Osteocyte (in vitro differentiated cells): ENCODE measurements at regions not wholly inside any gene's neighbourhood (a gene's known extent, or its start where the extent isn't known, plus 50 kb on each side); places are given as distances from the start of the nearest gene placed in this dataset.

Experiments used
- DNase-seq: peaks from one replicate; pipeline ENCODE4 v3.0.0; 2021; ENCODE audit warnings: mixed read lengths; ENCODE audit not compliant: unreplicated experiment; ENCODE audit errors: extremely low spot score
- H3K27ac Mint-ChIP-seq: one replicate; pipeline ENCODE4 v1.8.0; 2021; ENCODE audit warnings: mild to moderate bottlenecking, mixed read lengths; ENCODE audit not compliant: unreplicated experiment
- H3K27me3 Mint-ChIP-seq: one replicate; pipeline ENCODE4 v1.8.0; 2021; ENCODE audit warnings: mixed read lengths; ENCODE audit not compliant: unreplicated experiment
- H3K36me3 Mint-ChIP-seq: one replicate; pipeline ENCODE4 v1.8.0; 2021; ENCODE audit warnings: mixed read lengths; ENCODE audit not compliant: unreplicated experiment
- H3K4me1 Mint-ChIP-seq: one replicate; pipeline ENCODE4 v1.8.0; 2021; ENCODE audit warnings: mixed read lengths; ENCODE audit not compliant: unreplicated experiment
- H3K4me3 Mint-ChIP-seq: one replicate; pipeline ENCODE4 v1.8.0; 2021; ENCODE audit warnings: mild to moderate bottlenecking, moderate library complexity, mixed read lengths; ENCODE audit not compliant: unreplicated experiment
- H3K9me3 Mint-ChIP-seq: one replicate; pipeline ENCODE4 v1.8.0; 2021; ENCODE audit warnings: mixed read lengths; ENCODE audit not compliant: unreplicated experiment
- TF ChIP-seq, protein P1 (sequence below): fragments of 200-600 bp; sonication (generic); IDR thresholded peaks from 2 replicates; pipeline ENCODE4 v1.5.0; 2021; ENCODE audit warnings: antibody characterized with exemption, mild to moderate bottlenecking, moderate library complexity

DNA sequence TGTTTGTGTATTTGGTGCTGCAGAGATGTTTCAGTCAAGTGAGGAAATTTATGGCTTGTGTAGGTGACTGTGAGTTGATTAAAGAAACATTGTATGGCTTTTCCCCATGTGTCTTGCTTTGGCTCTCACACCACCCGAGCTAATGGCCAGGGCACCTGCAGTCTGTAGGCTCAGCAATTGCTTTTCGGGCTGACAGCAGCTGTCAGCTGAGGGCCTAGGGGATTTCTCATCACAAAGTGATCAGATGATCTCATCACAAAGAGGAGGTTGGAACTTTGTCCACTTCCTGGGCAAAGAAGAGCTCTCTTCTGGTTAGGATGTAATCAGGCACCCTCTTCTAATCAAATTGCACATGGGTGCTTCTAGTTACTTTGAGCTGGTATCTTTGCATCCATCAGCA is 632.2 kb downstream of the SLC4A3 start:
- no peaks in the 10 kb centered on the region for H3K27me3 Mint-ChIP-seq
- TF ChIP-seq, protein P1, sequence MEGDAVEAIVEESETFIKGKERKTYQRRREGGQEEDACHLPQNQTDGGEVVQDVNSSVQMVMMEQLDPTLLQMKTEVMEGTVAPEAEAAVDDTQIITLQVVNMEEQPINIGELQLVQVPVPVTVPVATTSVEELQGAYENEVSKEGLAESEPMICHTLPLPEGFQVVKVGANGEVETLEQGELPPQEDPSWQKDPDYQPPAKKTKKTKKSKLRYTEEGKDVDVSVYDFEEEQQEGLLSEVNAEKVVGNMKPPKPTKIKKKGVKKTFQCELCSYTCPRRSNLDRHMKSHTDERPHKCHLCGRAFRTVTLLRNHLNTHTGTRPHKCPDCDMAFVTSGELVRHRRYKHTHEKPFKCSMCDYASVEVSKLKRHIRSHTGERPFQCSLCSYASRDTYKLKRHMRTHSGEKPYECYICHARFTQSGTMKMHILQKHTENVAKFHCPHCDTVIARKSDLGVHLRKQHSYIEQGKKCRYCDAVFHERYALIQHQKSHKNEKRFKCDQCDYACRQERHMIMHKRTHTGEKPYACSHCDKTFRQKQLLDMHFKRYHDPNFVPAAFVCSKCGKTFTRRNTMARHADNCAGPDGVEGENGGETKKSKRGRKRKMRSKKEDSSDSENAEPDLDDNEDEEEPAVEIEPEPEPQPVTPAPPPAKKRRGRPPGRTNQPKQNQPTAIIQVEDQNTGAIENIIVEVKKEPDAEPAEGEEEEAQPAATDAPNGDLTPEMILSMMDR: no peak
- no peak overlapping the region for H3K4me3 Mint-ChIP-seq
- no peaks in the 10 kb centered on the region for H3K9me3 Mint-ChIP-seq
- H3K36me3 Mint-ChIP-seq: no peaks in the 10 kb centered on the region
- H3K27ac Mint-ChIP-seq: no peak overlapping the region
- no peaks in the 10 kb centered on the region for H3K4me1 Mint-ChIP-seq
- DNase-seq: no peak

DNA sequence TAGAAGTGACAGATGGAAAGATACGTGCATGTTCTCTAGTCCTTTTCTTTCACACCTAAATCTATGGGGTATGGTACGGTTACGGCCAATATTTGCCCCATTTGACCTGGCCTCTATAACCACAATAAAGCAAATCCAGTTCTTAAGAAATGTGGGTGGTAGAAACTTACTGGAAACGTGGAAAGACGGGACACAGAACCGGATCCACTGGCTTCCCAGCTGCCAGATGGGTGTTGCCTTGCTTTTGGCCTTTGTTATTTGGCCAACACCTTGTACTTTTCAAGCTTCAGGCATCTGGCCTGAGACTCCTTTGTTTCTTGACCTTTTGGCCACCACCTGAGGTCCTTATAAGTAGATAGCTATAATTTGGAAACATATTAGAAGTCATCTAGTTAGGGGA is 635.9 kb downstream of the SLC4A3 start:
- TF ChIP-seq, protein P1: no peak
- Mint-ChIP-seq H3K36me3 (no peaks in the 10 kb centered on the region), H3K9me3 (no peaks in the 10 kb centered on the region), H3K4me3 (no peak overlapping the region), H3K27me3 (no peaks in the 10 kb centered on the region), H3K4me1 (no peaks in the 10 kb centered on the region), H3K27ac (no peak overlapping the region)
- DNase-seq: no peak

- Mint-ChIP-seq H3K27me3 (no peaks in the 10 kb centered on the region), H3K27ac (no peak overlapping the region), H3K4me3 (no peak overlapping the region)
These were observed 641.9 kb downstream of the SLC4A3 start for GRCh38 chr2:220269367-220269766.

DNA sequence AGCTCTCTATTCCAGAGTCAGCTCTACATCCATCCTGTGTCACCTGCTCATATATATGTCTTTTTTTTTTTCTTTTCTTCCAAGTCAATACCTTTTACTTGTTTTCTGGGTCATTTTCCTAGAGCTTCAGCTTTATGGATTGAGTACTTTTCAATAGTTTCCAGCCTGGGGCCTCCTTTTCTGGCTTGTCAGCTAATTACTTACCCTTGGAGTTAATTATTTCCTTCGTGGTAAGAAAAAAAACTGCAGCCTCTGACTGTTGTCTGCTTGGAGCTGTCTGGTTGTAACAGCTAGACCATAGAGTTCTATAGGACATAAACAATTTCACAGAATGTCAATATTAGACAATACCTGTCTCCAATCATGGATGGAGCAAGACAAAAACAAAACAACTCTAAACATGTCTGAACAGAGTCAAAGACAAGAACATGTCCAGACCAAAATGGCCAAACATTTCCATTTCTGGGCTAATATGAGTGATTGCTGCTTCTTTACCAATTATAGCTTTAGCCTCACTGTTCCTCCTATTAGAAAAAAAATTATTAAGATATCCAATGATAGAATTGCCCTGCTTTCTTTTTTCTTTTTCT is 643.1 kb downstream of the SLC4A3 start:
- no peak for DNase-seq
- no peak overlapping the region for H3K27ac Mint-ChIP-seq
- H3K4me3 Mint-ChIP-seq: no peak overlapping the region
- no peaks in the 10 kb centered on the region for H3K36me3 Mint-ChIP-seq
- TF ChIP-seq, protein P1: no peak
- H3K27me3 Mint-ChIP-seq: no peaks in the 10 kb centered on the region
- H3K9me3 Mint-ChIP-seq: no peaks in the 10 kb centered on the region
- H3K4me1 Mint-ChIP-seq: peaks cover 13% of the 10 kb centered on the region

More at GRCh38 chr2:220269367-220269766, 641.9 kb downstream of the SLC4A3 start:
- peaks cover 13% of the 10 kb centered on the region for H3K4me1 Mint-ChIP-seq
- TF ChIP-seq, protein P1: no peak
- no peaks in the 10 kb centered on the region for H3K36me3 Mint-ChIP-seq
- DNase-seq: no peak
- no peaks in the 10 kb centered on the region for H3K9me3 Mint-ChIP-seq

DNA sequence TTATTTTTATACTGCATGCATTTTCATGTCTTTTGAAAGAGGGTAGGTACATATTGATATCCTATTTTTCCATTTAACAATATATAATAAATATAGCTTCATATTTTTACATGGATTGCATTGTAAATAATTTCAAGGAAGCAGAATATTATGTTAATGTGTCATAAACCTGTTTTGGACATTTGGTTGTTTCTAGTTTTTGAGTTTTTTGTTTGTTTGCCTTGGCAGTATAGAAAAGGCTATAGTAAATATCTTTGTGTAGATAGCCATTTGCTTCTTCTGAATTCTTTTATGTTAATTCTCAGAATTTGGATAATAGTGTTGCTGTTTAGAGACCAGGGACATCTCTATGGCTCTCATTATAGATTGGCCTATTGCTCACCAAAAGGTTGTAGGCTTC is 645.2 kb downstream of the SLC4A3 start:
- H3K9me3 Mint-ChIP-seq: no peaks in the 10 kb centered on the region
- H3K4me3 Mint-ChIP-seq: no peak overlapping the region
- no peak overlapping the region for H3K27ac Mint-ChIP-seq
- H3K4me1 Mint-ChIP-seq: peaks cover 13% of the 10 kb centered on the region
- TF ChIP-seq, protein P1: no peak
- no peaks in the 10 kb centered on the region for H3K36me3 Mint-ChIP-seq
- no peaks in the 10 kb centered on the region for H3K27me3 Mint-ChIP-seq
- no peak for DNase-seq
